DOHH2 (cell line): ENCODE measurements at regions not wholly inside any gene's neighbourhood (a gene's known extent, or its start where the extent isn't known, plus 50 kb on each side); places are given as distances from the start of the nearest gene placed in this dataset.

ENCODE experiments used
- EZH2phosphoT487 ChIP-seq: fragments of 200-600 bp; sonication (generic); IDR thresholded peaks from 2 replicates; pipeline ENCODE4 v1.6.1; 2017; ENCODE audit warnings: borderline replicate concordance, mild to moderate bottlenecking, antibody characterized with exemption, low read length, moderate library complexity, mixed read lengths
- TF ChIP-seq, protein P1 (sequence below): fragments of 200-600 bp; sonication (generic); IDR thresholded peaks from one replicate; pipeline ENCODE4 v1.5.1; 2014; ENCODE audit warnings: antibody characterized with exemption, mild to moderate bottlenecking, low read depth, low read length; ENCODE audit not compliant: poor library complexity, severe bottlenecking

DNA sequence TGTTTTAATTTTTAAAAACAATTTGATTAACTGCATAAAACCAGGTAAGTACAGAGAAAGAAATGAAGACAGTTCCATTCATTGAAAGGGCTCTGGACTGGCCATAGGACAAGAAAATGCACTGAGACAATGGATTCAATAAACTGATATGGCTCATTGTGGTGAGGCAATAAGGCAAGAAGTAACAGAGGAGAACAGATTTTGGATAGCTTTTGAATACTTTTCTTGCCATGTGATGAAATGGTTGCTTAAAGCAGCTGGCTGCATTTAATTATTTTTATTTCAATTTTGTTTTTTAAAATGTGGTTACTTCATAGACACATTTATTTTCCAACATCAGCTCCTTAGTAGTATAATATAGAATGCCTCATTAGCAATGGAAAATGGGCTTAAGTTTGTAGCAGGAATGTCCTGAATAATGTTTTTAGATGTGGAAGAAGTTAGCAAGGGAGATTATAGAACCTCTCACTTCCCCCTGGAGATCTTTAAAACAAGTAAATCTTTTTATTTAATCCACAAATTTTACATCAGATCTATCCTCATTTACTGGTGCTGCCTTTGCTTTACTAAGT, 646.9 kb upstream of the ZEB2 start:
- TF ChIP-seq, protein P1, sequence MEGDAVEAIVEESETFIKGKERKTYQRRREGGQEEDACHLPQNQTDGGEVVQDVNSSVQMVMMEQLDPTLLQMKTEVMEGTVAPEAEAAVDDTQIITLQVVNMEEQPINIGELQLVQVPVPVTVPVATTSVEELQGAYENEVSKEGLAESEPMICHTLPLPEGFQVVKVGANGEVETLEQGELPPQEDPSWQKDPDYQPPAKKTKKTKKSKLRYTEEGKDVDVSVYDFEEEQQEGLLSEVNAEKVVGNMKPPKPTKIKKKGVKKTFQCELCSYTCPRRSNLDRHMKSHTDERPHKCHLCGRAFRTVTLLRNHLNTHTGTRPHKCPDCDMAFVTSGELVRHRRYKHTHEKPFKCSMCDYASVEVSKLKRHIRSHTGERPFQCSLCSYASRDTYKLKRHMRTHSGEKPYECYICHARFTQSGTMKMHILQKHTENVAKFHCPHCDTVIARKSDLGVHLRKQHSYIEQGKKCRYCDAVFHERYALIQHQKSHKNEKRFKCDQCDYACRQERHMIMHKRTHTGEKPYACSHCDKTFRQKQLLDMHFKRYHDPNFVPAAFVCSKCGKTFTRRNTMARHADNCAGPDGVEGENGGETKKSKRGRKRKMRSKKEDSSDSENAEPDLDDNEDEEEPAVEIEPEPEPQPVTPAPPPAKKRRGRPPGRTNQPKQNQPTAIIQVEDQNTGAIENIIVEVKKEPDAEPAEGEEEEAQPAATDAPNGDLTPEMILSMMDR = no peak
- no peak for TF ChIP-seq EZH2phosphoT487
